GM19238 (cell line): ENCODE measurements at regions not wholly inside any gene's neighbourhood (a gene's known extent, or its start where the extent isn't known, plus 50 kb on each side); places are given as distances from the start of the nearest gene placed in this dataset.

Experiments
- DNase-seq: peaks from one replicate; pipeline ENCODE4 v3.0.0; 2011; ENCODE audit warnings: low spot score; ENCODE audit not compliant: insufficient read length

DNA sequence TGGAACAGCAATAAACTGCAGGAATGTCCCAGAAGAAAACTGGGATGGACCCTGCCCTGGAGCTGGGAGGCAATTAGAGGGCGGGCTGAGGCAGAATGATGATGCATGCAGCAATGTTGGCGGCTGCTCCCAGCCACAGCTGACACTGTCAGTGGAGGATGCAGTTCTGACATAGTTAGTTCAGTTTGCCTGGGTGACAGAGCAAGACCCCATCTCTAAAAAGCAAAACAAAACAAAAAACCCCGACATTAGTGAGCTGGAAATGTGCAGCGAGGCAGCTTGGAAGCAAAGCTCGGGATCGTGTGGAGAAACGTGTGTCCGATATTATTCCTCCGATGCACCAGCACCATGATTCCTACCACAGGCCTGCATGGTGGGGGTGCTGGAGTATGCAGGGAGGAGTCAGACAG is 110.1 kb upstream of the UQCRFS1 start:
- DNase-seq: no peak

- no peak for DNase-seq
Measured at GRCh38 chr19:29323440-29324290, 110.7 kb upstream of the UQCRFS1 start.

- DNase-seq: no peak
Measured at GRCh38 chr19:29324291-29324680, 111.3 kb upstream of the UQCRFS1 start.

DNA sequence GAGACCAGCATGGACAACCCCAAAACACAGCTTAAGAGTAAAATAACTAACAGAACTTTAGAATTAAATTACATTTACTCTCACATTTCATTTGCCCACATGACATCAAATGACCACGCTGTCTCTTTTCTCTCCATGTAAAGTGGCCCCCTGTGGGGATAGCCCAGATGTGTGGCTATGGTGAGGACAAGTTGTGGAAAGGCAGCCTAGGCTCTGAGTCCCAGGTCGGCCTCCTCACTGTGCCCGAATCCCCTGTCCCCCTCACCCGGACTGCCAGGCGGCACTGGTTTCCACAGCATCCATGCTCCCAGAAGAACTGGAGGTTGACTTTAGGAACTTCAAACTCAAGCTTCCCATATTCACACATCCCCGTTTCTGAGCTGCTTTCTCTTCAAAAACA is 111.8 kb upstream of the UQCRFS1 start:
- DNase-seq: no peak

DNA sequence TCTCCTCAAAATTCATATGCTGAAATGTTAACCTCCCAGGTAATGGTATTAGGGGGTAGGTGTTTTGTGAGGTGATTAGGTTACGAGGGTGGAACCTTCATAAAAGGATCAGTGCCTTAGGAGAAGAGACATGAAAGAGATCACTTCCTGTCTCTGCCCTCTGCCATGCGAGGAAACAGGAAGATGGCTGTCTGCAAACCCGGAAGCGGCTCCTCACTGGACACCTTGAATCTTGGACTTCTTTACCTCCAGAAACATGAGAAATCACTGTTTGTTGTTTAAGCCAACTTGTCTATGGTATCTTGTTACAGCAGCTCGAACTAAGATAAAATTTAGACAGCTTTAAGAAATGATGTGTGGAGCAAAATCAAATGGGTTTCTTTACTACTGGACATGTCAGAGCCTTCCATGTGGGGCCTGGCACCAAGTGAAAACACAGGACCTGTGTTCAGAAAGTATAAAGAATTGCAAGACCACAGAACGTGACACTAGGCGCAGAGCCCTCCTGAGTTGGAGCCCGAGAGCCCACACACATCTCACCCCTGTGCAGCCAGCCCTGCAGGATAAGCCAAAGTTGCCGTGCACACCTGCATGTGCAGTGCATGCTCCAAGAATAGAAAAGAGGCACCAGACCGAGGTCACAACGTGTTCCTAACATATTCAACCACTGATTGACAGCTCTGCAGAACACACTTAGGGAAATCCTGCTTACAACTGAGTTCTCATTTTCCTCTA is 112.5 kb upstream of the UQCRFS1 start:
- no peak for DNase-seq

DNA sequence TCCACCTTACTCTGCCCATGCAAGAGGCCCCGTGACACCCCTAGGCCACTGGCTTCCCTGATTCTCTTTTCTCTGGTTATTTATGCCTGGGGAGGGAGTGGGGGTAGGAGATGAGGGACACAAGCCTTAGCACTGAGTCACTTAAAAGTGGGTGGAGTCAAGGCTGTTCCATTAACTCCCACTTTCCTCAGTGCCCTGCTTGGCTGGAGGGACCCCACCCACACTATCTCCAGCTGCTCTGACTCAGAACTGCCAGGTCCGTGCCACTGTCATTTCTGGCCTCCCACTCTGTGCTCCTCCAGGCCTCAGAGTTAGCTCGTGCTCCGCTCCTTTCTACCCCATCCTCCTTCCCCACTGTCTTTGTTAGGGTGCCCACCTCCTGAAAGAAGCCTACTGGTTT is 113.4 kb upstream of the UQCRFS1 start:
- no peak for DNase-seq

GRCh38 chr19:29326849-29327840 is 114.2 kb upstream of the UQCRFS1 start:
- no peak for DNase-seq

- DNase-seq: no peak
Measured at GRCh38 chr19:29328586-29328985, 115.6 kb upstream of the UQCRFS1 start.

GRCh38 chr19:29329460-29330134 is 116.6 kb upstream of the UQCRFS1 start:
- no peak for DNase-seq

- no peak for DNase-seq
Measured at GRCh38 chr19:29336425-29336824, 123.5 kb upstream of the UQCRFS1 start.

DNA sequence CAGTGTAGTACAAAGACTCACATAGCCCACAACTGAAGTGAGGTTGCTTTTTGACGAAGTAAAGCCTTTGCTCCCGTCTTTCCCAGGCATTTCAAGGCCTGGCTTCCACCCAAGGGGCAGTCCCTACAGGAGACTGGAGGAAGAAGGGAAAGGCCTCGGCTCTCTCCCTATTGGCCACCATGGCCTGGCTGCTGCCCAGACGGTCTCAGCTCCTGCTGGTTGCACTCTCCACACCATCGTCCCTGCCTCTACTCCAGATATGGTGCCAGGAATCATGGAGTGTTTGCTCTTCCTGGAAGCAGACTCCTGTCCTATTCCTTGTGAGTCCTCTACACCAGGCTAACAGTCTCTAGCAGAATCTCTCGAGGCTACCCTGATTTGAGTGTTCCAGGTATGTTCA is 124.1 kb upstream of the UQCRFS1 start:
- DNase-seq: no peak

GRCh38 chr19:29338480-29338879 is 125.5 kb upstream of the UQCRFS1 start:
- DNase-seq: no peak

- DNase-seq: no peak
Measured at GRCh38 chr19:29342721-29343120, 129.8 kb upstream of the UQCRFS1 start.

DNA sequence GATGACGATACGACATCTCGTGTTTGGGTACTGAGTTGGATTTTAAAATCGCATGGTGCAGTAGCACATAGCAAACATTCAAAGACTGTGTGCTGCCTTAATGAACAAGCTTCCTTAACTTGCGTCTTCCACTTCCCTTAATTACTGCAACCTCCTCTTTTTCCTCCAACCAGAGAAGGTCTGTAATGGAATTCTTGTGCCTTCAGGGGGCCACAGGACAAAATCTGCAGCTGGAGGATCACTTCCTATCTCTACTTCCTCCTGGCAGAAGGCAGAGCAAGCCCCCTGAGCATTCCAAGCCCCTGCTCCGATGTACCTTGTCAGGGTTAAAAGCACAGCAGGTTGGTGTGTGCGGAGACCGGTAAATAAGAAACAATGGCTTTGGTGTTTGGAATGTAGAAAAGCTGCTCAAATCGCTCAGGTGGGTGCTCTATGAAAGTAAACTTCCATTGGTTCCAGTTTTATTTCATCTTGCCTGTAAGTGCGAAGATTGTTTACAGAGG is 151.3 kb upstream of the UQCRFS1 start:
- no peak for DNase-seq

DNA sequence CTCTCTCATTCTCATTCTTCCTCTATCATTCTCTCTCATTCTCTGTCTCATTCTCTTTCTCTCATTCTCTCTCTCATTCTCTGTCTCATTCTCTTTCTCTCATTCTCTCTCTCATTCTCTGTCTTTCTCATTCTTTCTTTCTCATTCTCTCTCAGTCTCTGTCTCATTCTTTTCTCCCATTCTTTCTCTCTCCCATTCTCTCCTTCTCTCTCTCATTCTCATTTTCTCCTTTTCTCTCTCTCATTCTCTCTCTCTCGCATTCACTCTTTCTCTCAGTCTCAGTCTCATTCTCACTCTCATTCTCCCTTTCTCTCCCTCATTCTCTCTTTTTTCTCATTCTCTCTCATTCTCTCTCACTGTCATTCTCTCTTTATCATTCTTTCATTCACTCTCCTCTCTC is 152.0 kb upstream of the UQCRFS1 start:
- DNase-seq: no peak

GRCh38 chr19:29365836-29366417 is 153.0 kb upstream of the UQCRFS1 start:
- no peak for DNase-seq

GRCh38 chr19:29366757-29367156 is 153.8 kb upstream of the UQCRFS1 start:
- no peak for DNase-seq

- no peak for DNase-seq
Measured at GRCh38 chr19:29367791-29368222, 154.9 kb upstream of the UQCRFS1 start.

DNA sequence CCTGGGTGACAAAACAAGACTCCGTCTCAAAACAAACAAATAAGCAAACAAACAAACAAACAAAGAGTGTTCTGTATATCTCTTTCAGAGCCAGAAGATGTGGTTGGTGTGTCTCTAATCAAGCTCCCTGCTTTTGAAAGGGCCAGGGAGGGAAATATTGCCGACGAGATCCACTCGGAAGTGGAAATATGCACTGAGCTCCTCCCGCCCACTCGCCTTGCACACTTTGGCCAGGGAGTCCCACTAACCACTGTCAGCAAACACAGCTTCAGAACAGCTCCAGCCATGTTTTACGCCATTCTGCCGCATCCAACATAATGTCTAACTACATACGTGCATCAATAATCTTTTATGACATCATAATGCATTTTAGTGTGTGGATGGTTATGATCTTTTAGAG is 155.5 kb upstream of the VSTM2B start:
- no peak for DNase-seq
